B cell (primary cell): ENCODE measurements at regions not wholly inside any gene's neighbourhood (a gene's known extent, or its start where the extent isn't known, plus 50 kb on each side); places are given as distances from the start of the nearest gene placed in this dataset.

Experiments used
- CTCF ChIP-seq: fragments of 200-600 bp; IDR thresholded peaks from one replicate; pipeline ENCODE4 v1.8.0; 2022; ENCODE audit warnings: antibody characterized with exemption, mild to moderate bottlenecking
- EZH2 ChIP-seq: IDR thresholded peaks from 2 replicates; pipeline ENCODE4 v1.6.1; 2012; ENCODE audit warnings: borderline replicate concordance, low read depth, mild to moderate bottlenecking, moderate library complexity, low read length; ENCODE audit not compliant: insufficient read depth, poor library complexity, severe bottlenecking

- TF ChIP-seq CTCF (no peak), EZH2 (no peak)
Observed at GRCh38 chr12:46500673-46501072, 128.1 kb upstream of the SLC38A2 start.
